ENCODE measurements at regions not wholly inside any gene's neighbourhood (a gene's known extent, or its start where the extent isn't known, plus 50 kb on each side); places are given as distances from the start of the nearest gene placed in this dataset.

GRCh38 chrX:25213611-25214010 is 197.8 kb upstream of the ARX start:
- no peak for DNase-seq

- DNase-seq, result no peak
These were observed 192.2 kb upstream of the ARX start for GRCh38 chrX:25207803-25208475.

GRCh38 chrX:25206778-25207177 is 191.0 kb upstream of the ARX start:
- DNase-seq, result no peak

GRCh38 chrX:25204182-25204581 is 188.4 kb upstream of the ARX start:
- no peak for DNase-seq

- no peak for DNase-seq
These were observed 187.1 kb upstream of the ARX start for GRCh38 chrX:25202827-25203226.

GRCh38 chrX:25198891-25199290 is 183.1 kb upstream of the ARX start:
- DNase-seq, result no peak

- no peak for DNase-seq
These were observed 182.5 kb upstream of the ARX start for GRCh38 chrX:25198253-25198652.

GRCh38 chrX:25196221-25196620 is 180.5 kb upstream of the ARX start:
- no peak for DNase-seq

- no peak for DNase-seq
These were observed 175.6 kb upstream of the ARX start for GRCh38 chrX:25191403-25191802.

GRCh38 chrX:25181775-25182174 is 166.0 kb upstream of the ARX start:
- DNase-seq, result no peak

- no peak for DNase-seq
These were observed 164.5 kb upstream of the ARX start for GRCh38 chrX:25180242-25180641.

- no peak for DNase-seq
These were observed 162.8 kb upstream of the ARX start for GRCh38 chrX:25178555-25178954.

- DNase-seq, result no peak
These were observed 160.0 kb upstream of the ARX start for GRCh38 chrX:25175743-25176142.

- DNase-seq, result no peak
These were observed 159.4 kb upstream of the ARX start for GRCh38 chrX:25175171-25175570.

- no peak for DNase-seq
These were observed 150.8 kb upstream of the ARX start for GRCh38 chrX:25166546-25166945.

GRCh38 chrX:25166145-25166544 is 150.4 kb upstream of the ARX start:
- no peak for DNase-seq

- DNase-seq, result no peak
These were observed 142.9 kb upstream of the ARX start for GRCh38 chrX:25158635-25159034.

- DNase-seq, result no peak
These were observed 141.1 kb upstream of the ARX start for GRCh38 chrX:25156832-25157231.

GRCh38 chrX:25156323-25156722 is 140.6 kb upstream of the ARX start:
- DNase-seq, result no peak

- no peak for DNase-seq
These were observed 138.4 kb upstream of the ARX start for GRCh38 chrX:25154168-25154567.

GRCh38 chrX:25151749-25152148 is 136.0 kb upstream of the ARX start:
- no peak for DNase-seq

GRCh38 chrX:25144043-25144940 is 128.5 kb upstream of the ARX start:
- DNase-seq, result peak; percentile 0

- no peak for DNase-seq
These were observed 127.8 kb upstream of the ARX start for GRCh38 chrX:25143596-25143995.

- DNase-seq, result no peak
These were observed 125.9 kb upstream of the ARX start for GRCh38 chrX:25141684-25142083.

GRCh38 chrX:25131055-25131454 is 115.3 kb upstream of the ARX start:
- no peak for DNase-seq

All from DMS79 treated with DMSO at 0.1 percent for 48 hours (cell line).